ENCODE measurements at regions not wholly inside any gene's neighbourhood (a gene's known extent, or its start where the extent isn't known, plus 50 kb on each side); places are given as distances from the start of the nearest gene placed in this dataset.

DNA sequence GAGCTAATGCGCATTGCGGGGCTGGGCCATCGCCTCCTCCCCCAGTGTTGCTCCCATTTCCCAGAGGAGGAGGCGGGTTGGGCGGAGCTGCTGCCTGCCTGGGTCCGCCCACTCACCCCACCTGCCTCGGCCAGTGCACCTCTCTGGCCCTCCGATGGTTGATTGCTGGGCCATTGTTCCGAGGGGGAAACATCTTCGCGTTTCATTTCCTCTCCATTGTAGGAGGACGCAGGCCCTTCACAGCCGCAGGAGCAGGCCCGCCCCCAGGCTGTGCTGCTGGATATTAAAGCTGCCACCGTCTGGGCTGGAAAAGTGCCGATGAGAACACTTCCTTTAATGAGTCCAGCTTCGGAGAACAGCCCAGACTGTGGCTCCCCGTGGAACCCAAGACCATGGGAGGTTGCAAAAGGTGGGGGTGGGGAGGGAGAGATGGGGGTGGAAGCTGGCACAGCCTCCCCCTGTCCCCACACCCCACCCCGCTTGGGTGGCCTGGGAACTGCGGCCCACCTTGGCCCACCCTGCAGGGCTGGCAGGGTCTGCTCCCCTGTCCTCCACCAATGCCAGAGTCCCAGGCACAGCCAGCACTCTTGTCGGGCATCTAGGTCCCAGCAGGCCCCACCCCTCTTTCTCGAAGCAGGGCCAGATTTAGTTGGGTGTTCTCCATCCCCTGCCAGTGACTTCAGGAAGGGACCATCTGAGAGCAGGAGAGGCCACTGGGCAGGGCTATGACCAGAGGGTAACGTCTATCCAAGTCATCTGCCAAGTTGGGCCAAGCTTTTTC, 96.6 kb downstream of the ADRA2C start:
- Histone ChIP-seq H3K36me3 (ENCODE audit: control insufficient read depth, insufficient read depth, low read length) (no peaks in the 10 kb centered on the region), H3K9me3 (ENCODE audit: control insufficient read depth, low read length) (no peaks in the 10 kb centered on the region), H3K4me3 (ENCODE audit: extremely low read depth, insufficient read depth, low read length, poor library complexity, severe bottlenecking) (no peak overlapping the region), H3K4me1 (ENCODE audit: control insufficient read depth, insufficient read depth, low read length, poor library complexity, severe bottlenecking) (peaks cover 6% of the 10 kb centered on the region), H3K27ac (ENCODE audit: low read depth, low read length, severe bottlenecking) (no peak overlapping the region)
- WGBS, 2 experiments (ENCODE audit: insufficient coverage in 2 of 2) = 22 to 30% methylated on average over 16 to 20 of the region's 23 CpGs

DNA sequence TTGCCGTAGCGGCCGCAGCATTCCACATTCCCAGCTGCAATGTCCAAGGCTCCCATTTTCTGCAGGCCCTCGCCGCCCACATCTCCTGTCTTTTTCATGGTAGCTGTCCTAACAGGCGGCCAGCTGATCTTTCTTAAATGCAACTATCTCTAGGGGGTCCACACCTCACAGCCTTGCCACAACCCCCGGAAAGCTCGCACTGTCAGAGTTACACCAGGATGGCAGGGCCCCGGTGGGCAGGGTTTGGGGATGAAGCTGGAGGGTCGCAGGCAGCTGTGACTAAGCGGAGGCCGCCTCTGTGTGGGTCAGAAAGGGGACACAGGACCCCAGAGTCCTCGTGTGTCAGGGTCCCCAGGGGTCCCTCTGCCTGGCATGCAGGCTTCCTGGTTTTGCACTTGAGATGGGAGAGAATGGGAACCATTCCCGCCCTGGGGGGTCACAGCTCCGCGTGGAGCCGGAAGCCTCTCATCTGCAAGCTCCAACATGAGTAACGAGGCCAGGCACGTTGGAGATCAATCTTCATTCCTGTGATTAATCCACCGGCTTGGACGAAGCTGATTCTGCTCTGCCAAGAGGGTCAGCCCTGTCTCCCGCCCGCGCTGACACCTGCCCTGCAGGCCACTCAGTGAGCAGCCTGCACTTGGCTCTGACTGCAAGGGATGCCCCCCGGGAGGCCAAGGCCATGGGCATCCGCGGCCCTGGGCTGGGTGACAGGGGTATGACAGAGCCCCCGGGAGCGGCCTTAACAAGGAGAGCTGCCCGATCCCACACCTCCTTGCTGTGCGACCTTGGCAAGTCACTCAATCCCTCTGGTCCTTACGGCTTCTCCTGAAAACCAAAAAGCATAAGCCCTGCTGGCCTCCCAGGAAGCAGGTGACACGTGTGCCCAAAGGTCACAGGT, 97.9 kb downstream of the ADRA2C start:
- H3K9me3 ChIP-seq (ENCODE audit: control insufficient read depth, low read length) = no peaks in the 10 kb centered on the region
- no peaks in the 10 kb centered on the region for H3K36me3 ChIP-seq (ENCODE audit: control insufficient read depth, insufficient read depth, low read length)
- no peak overlapping the region for H3K27ac ChIP-seq (ENCODE audit: low read depth, low read length, severe bottlenecking)
- peaks cover 6% of the 10 kb centered on the region for H3K4me1 ChIP-seq (ENCODE audit: control insufficient read depth, insufficient read depth, low read length, poor library complexity, severe bottlenecking)
- H3K4me3 ChIP-seq (ENCODE audit: extremely low read depth, insufficient read depth, low read length, poor library complexity, severe bottlenecking) = no peak overlapping the region
- 88 to 90% methylated on average over 30 to 31 of the region's 33 CpGs for WGBS, 2 experiments (ENCODE audit: insufficient coverage in 2 of 2)

DNA sequence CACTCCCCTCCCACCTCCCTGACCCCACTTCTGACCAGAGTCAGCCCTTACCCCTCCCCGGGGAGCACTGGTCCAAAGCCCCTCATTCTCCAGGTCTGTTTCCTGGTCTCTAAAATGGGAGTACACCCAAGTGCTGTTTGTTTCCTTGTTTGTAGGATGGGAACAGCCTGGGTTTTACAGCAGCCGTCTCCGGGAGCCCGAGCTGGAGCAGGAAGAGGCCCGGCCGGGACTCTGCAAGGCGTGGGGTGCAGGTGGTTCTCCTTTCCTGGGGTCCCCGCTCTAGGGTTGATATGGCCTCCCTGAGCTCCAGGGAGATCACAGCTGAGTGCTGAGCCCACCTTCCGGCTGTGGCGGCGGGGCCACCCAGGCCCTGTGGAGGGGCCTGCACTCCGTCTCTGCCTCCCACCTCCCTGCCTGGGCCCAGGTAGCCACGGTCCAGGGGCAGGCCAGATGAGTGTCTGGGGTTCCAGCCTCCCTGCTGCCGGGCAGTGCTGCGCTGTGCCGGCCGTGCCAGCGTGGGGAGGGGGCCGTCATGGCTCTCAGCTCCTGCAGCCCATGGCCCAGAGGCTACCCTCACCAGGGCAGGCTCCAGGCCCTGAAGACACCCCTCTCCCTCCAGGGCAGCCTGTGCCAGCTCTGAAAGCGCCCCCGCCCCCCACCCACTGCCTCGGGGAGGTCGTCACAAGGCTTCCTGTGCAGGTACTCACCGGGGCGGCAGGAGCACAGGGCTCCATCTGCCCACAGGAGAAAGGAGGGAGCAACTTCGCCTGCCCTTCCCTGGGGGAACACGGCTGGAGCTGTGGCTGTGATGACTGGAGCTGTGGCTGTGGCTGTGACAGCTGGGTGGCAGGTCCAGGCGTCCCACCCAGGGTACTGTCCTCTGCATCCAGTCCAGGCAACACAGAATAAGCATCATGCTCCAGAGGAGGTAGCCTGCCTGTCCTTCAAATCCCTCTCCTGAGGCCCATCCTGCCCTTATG, 98.8 kb downstream of the ADRA2C start:
- WGBS, 2 experiments (ENCODE audit: insufficient coverage in 2 of 2) = 90 to 94% methylated on average over 20 to 21 of the region's 28 CpGs

DNA sequence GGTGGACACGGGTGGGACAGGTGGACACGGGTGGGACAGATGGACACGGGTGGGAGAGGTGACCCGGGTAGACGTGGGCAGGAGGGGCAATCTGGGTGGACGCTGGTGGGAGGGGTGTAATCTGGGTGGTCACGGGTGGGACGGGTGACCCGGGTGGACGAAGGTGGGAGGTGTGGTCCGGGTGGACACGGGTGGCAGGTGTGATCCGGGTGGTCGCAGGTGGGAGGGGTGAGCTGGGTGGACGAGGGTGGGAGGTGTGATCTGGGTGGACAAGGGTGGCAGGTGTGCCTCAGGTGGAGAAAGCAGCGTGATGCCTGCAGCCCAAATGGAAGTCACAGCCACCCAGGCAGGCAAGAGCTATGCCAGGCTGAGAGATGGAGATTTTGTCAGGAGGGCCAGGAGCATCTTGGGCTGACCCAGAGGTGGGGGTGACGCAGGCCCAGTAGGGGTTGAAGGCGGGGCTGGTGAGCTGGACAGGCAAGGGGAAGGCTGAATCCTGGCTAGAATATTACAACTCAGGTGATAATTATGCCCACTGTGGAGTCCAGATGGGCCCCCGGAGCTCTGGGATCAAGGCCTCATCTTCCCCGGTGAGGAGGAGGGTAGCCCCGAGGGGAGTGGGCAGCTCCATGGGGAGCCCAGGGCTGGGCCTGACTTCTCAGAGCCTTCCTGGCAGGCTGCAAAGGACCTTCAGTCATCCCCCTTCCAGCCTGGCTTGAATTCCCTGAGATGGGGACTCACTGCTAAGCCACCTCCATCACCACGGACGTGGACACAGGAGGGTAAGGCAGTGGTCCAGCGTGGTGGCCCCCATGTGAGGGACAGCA, 100.0 kb downstream of the ADRA2C start:
- no peak overlapping the region for H3K4me3 ChIP-seq (ENCODE audit: extremely low read depth, insufficient read depth, low read length, poor library complexity, severe bottlenecking)

More for the DNA sequence above, 98.8 kb downstream of the ADRA2C start:
- no peak overlapping the region for H3K27ac ChIP-seq (ENCODE audit: low read depth, low read length, severe bottlenecking)
- H3K4me1 ChIP-seq (ENCODE audit: control insufficient read depth, insufficient read depth, low read length, poor library complexity, severe bottlenecking) = peaks cover 6% of the 10 kb centered on the region
- no peaks in the 10 kb centered on the region for H3K36me3 ChIP-seq (ENCODE audit: control insufficient read depth, insufficient read depth, low read length)
- H3K9me3 ChIP-seq (ENCODE audit: control insufficient read depth, low read length) = no peaks in the 10 kb centered on the region
- H3K4me3 ChIP-seq (ENCODE audit: extremely low read depth, insufficient read depth, low read length, poor library complexity, severe bottlenecking) = no peak overlapping the region

DNA sequence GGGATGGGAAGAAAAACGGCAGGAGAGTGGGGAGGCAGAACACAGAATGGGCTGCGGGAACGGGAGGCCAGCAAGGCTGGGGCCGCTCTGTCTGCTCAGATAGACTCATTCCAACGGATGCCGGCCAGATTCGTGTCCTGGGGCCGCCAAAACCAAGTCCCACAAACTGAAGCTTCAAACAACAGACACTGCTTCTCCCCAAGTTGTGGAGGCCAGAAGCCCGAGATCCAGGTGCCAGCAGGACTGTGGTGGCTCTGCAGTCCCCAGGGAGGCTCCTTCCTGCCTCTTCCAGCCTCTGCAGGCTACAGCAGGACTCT, 100.6 kb downstream of the ADRA2C start:
- WGBS, 2 experiments (ENCODE audit: insufficient coverage in 2 of 2) = 92 to 94% methylated on average over 7 to 9 of the region's 9 CpGs
- Histone ChIP-seq H3K4me3 (ENCODE audit: extremely low read depth, insufficient read depth, low read length, poor library complexity, severe bottlenecking) (no peak overlapping the region), H3K27ac (ENCODE audit: low read depth, low read length, severe bottlenecking) (no peak overlapping the region), H3K9me3 (ENCODE audit: control insufficient read depth, low read length) (no peaks in the 10 kb centered on the region), H3K36me3 (ENCODE audit: control insufficient read depth, insufficient read depth, low read length) (no peaks in the 10 kb centered on the region), H3K4me1 (ENCODE audit: control insufficient read depth, insufficient read depth, low read length, poor library complexity, severe bottlenecking) (peaks cover 6% of the 10 kb centered on the region)

More for the DNA sequence above, 100.0 kb downstream of the ADRA2C start:
- no peaks in the 10 kb centered on the region for H3K9me3 ChIP-seq (ENCODE audit: control insufficient read depth, low read length)
- WGBS, 2 experiments (ENCODE audit: insufficient coverage in 2 of 2) = 91 to 94% methylated on average over 16 to 24 of the region's 24 CpGs
- H3K4me1 ChIP-seq (ENCODE audit: control insufficient read depth, insufficient read depth, low read length, poor library complexity, severe bottlenecking) = peaks cover 6% of the 10 kb centered on the region
- H3K36me3 ChIP-seq (ENCODE audit: control insufficient read depth, insufficient read depth, low read length) = no peaks in the 10 kb centered on the region
- no peak overlapping the region for H3K27ac ChIP-seq (ENCODE audit: low read depth, low read length, severe bottlenecking)

DNA sequence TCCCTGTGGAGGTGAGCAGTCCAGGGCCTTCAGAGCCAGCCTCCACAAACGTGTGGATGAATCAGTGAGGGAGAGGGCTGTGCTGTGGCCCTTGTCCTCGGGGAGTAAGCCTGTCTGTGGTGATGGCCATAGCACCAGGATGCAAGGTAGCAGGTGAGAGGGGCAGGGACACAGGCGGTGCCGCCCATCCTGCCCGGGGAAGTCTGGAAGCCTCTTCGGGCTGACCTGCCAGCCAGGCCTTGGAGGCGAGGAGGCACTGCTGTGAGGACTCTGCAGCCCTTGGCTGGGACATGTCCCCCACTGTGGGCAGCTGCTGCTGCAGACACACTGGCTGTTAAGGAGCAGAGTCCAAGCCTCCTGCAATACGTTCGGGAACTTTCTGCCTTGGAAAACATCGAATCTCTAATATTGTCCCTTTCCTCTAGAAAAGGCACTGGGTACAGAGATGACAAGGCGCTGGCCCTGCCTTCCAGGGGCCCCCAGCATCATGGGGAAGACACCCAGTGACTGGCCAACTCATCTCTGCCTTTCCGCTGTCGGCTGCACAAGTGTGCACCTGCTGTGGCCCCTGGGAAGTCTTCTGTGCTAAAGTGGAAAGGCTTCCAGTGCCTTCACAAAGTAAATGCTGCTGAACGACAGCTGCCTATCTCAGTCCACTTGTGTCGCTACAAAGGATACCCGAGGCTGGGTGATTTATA, 101.4 kb downstream of the ADRA2C start:
- no peak overlapping the region for H3K27ac ChIP-seq (ENCODE audit: low read depth, low read length, severe bottlenecking)
- WGBS, 2 experiments (ENCODE audit: insufficient coverage in 2 of 2) = 93 to 94% methylated on average over 15 to 16 of the region's 16 CpGs

DNA sequence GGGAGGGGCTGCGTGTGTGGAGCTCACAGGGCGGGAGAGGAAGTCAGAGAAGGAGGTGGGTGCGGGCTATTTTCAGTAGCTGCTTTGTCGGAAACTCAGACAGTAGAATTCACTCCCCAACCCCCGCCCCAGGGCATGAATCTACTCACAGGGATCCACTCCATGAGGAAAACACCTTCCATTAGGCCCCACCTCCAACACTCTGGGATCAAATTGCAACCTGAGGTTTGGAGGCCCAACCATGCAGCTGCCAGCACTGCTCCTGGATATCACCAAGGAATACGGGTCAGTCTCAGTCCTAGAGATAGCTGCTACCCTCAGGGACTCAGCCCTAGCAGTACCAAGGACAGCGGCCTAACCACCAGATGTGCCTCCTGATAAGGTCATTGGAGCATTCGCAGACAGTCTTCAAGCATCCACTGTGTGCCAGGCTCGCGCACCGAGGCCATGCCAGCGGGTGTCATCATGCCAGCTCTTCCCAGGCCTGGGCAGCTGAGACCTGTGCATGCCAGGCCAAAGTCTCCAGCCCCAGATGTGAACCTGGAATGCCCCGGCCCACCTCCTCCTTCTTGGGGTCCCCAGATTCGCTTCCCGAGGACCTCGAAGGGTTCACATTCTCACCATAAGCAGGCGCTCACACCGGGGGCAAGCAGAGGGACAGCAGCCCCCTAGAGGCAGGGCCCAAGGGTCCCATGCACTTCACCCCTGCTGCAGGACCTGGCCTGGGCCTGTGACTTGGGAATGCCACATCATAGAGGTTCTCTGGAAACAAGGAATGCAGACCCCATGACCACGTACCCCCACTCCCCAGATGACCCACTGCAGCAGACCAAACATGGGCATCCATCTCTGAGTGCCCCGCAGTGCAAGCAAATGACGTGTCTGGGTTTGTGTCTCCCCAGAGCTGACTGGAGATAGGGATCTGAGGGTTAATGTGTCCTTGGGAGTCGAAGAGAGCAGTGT, 102.3 kb downstream of the ADRA2C start:
- WGBS, 2 experiments (ENCODE audit: insufficient coverage in 2 of 2) = 85% methylated on average over 17 of the region's 22 CpGs
- Histone ChIP-seq H3K27ac (ENCODE audit: low read depth, low read length, severe bottlenecking) (no peak overlapping the region), H3K4me1 (ENCODE audit: control insufficient read depth, insufficient read depth, low read length, poor library complexity, severe bottlenecking) (no peaks in the 10 kb centered on the region), H3K36me3 (ENCODE audit: control insufficient read depth, insufficient read depth, low read length) (no peaks in the 10 kb centered on the region), H3K9me3 (ENCODE audit: control insufficient read depth, low read length) (no peaks in the 10 kb centered on the region), H3K4me3 (ENCODE audit: extremely low read depth, insufficient read depth, low read length, poor library complexity, severe bottlenecking) (no peak overlapping the region)

More for the DNA sequence above, 101.4 kb downstream of the ADRA2C start:
- Histone ChIP-seq H3K9me3 (ENCODE audit: control insufficient read depth, low read length) (no peaks in the 10 kb centered on the region), H3K4me3 (ENCODE audit: extremely low read depth, insufficient read depth, low read length, poor library complexity, severe bottlenecking) (no peak overlapping the region), H3K4me1 (ENCODE audit: control insufficient read depth, insufficient read depth, low read length, poor library complexity, severe bottlenecking) (peaks cover 2% of the 10 kb centered on the region), H3K36me3 (ENCODE audit: control insufficient read depth, insufficient read depth, low read length) (no peaks in the 10 kb centered on the region)

DNA sequence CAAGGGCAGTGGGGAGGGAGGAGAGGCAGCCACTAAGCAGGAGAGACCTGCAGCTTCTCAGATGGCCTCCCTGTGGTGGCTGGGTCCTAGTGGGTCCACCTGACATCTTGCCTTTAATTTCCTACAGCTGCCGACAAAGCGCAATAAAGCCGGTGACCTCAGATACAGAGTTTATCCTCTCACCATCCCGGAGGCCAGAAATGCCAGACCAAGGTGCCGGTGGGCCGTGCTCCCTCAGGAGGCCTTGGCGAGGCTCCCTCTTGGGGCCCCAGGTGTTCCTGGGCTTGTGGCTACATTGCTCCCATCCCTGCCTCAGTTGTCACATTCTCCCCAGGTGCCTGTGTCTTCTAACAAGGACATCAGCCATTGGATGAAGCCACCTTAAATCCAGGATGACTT, 103.0 kb downstream of the ADRA2C start:
- no peaks in the 10 kb centered on the region for H3K4me1 ChIP-seq (ENCODE audit: control insufficient read depth, insufficient read depth, low read length, poor library complexity, severe bottlenecking)
- no peaks in the 10 kb centered on the region for H3K36me3 ChIP-seq (ENCODE audit: control insufficient read depth, insufficient read depth, low read length)
- H3K9me3 ChIP-seq (ENCODE audit: control insufficient read depth, low read length) = no peaks in the 10 kb centered on the region
- H3K4me3 ChIP-seq (ENCODE audit: extremely low read depth, insufficient read depth, low read length, poor library complexity, severe bottlenecking) = no peak overlapping the region
- WGBS, 2 experiments (ENCODE audit: insufficient coverage in 2 of 2) = 93 to 97% methylated on average over 4 to 7 of the region's 7 CpGs
- H3K27ac ChIP-seq (ENCODE audit: low read depth, low read length, severe bottlenecking) = no peak overlapping the region
